Astrocyte of the hippocampus (primary cell): ENCODE measurements at regions not wholly inside any gene's neighbourhood (a gene's known extent, or its start where the extent isn't known, plus 50 kb on each side); places are given as distances from the start of the nearest gene placed in this dataset.

Source experiments
- DNase-seq: peaks from one replicate; pipeline ENCODE4 v3.0.0; 2011; ENCODE audit warnings: low read depth, low spot score

DNA sequence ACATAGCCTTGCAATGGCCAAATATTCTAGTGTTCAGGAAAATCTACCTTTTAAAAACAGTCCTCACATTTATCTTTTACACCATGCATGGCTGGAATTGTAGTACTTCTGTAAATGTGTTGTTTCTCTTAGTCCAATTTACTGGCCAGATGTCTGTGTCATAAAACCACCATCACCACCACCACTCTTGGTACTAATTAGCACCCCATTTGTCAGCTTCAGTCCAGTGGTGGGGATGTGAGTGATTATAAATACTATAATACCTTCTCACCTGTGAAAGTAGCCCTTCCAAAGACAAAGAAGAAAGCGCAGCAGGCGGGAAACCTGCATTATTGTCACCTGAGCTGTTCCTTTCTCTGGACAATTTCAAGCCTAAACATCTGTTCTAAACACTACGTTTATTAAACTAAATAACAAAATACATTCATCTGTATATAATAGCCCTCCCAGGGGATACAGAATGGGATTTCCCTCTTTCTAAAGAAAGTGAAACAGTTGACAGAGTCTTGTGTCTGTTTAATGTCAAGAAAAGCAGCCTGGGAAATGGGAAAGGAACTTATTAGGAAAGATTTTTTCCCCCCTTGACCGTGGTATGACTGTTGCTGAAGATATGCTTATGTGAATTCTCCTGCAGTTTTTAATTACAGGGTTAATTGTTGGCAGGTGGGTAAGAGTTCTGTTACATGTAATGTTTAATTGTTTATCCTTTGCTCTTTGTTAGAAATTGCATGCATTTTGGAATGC lies 144.5 kb upstream of the NUDT12 start:
- no peak for DNase-seq

GRCh38 chr5:103703617-103704016 lies 141.0 kb upstream of the NUDT12 start:
- no peak for DNase-seq

GRCh38 chr5:103693517-103693916 lies 130.9 kb upstream of the NUDT12 start:
- DNase-seq, result no peak

DNA sequence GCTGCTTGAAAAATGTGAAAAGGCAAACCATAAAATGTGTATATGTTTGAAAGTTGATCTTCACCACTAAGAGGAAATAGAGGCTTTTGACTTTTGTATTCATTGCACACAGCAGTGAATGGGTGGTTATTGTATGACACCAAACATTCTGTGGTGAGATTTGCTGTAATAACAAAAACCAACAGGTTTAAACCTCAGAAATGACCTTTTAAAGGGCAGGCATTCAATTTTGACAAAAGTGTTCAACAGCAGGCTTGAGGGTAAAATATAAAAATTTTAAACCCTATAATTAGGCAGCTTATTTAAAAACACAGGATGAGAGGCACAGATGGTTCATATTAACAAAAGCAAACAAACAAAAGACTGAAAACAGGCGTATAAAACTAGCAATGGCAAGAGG lies 128.1 kb upstream of the NUDT12 start:
- DNase-seq, result no peak

DNA sequence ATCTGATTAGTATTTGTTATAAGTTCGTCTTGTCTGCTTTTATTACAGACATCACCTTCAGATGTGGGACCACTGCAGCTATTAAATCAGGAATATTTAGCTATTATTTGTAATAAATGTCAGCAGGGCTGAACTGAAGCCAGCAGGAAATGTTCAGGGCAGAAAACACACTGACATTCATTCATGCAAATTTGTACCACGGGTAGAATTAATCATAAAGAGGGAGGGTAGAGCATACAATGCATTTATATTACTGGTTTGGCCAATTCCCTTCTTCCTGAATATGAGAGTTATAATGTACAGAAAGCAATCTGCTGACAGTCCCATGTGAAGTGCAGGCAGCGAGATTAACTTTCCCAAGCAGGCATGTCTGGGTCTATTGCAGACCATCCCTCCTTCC lies 117.3 kb upstream of the NUDT12 start:
- no peak for DNase-seq

DNA sequence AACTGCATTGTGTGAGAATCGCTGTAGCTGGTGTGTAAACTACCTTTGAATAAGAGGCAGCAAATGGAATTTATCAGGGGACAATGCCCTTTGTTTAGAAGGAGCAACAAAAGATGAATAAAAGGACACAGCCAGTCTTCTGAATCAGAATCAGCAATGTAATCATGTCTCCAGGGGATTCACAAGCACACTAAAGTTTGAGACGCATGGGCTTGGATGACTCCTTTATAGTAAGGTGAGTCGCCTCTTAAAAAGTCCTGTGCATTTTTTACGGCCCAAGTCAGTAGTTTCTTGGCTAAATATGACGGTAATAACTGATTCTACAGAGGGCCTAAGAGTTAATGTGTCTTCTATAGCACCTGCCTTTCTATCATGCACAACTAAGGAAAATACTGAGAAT lies 113.6 kb upstream of the NUDT12 start:
- peak; percentile 36 for DNase-seq

- DNase-seq, result peak; percentile 64
These were observed 112.2 kb upstream of the NUDT12 start for GRCh38 chr5:103674739-103675138.

DNA sequence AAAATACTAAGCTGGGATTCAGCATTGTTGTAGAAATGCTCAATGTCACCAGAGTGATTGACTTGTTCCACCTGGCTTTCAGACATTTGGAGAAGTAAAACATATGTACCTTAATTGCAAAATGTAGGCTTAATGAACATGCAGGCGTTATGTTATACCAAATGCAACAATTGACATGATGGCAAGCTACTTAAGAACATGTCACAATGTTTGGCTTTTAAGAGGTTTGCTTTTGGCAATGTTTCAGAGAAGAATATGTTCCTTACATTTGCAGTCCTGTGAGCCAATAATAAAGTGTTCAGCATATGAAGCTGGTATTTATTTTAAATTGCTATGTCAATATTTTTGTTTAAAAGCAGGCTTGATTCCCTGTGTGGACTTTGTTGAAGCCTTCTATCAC lies 111.7 kb upstream of the NUDT12 start:
- DNase-seq, result no peak

- DNase-seq, result no peak
These were observed 107.0 kb upstream of the NUDT12 start for GRCh38 chr5:103669615-103670014.

- DNase-seq, result no peak
These were observed 105.7 kb upstream of the NUDT12 start for GRCh38 chr5:103668281-103668680.

DNA sequence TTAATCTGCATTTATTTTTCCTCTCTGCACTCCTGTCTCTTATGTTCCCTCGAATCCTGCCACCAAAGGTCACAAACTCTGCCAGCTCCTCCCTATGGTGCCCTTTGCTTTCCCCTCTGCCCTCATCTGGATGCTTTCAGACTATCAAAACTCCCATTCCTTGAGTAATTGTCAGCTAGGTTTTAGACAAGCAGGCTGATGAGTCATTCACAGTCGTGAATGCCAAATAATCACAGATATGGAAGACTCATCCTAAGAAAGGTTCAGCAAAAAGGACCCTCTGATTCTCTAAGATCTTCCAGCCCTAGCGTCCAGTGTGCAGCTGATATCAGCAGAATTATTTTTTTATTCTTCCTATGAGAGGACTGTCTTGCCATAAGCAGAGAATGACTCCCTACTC lies 104.5 kb upstream of the NUDT12 start:
- peak; percentile 43 for DNase-seq

- DNase-seq, result no peak
These were observed 94.7 kb upstream of the NUDT12 start for GRCh38 chr5:103657301-103657700.

DNA sequence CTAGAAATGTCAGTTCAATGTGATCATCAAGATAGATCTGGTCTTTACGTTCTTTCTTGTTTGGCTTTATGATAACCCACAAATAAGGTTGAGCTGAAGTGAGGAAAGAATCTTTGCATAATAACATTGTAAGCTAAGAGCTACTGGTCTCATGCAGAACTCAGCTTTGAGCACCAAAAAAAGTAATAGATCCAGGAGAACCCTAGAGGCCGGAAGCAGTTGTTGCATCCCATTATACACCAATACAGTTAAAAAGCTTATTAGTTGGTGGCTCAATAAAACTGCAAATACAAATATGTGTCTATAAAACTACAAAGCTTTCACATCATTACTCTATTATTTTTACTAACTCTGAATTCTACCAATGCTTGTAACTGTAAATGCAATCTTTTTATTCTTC lies 85.5 kb upstream of the NUDT12 start:
- no peak for DNase-seq

DNA sequence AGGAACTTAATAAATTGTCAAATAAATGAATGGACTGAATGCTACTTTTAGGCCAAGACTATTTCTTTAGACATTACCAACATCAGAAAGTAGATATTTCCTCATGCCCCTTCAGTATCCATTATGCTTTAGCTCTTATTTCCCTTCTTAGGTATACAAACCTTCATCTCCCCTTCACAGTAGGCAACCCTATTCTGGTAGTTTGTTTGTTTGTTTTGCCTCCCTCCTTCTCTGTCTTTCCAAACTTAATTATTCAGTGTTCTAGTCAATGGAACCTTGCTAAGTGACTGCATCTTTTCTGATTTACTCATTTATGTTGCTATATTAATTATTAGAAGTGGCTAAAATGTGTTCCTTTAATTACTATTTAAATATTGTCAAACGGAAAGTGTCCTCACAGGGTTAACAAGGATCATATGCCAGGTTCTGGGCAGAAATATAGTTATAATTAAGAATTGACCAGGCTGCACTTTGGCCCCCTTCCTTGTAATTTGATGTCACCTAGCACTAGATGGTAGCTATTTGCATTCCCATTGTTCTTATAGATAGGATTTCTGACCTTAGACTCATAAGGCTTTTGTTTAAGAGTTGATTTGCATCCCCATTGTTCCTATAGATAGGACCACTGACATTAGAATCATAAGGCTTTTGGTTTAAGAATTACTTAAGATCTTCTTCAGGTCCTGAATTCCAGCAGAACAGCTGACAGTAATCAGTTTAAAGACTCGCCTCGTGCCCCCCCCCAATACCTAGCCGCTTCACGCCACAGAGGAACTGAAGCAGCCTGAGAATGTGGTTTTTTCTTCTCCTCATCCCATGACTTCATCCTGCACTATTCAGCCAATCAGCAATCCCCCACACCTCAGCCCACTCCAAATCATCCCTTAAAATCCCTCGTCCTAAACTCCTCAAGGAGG lies 84.4 kb upstream of the NUDT12 start:
- no peak for DNase-seq

DNA sequence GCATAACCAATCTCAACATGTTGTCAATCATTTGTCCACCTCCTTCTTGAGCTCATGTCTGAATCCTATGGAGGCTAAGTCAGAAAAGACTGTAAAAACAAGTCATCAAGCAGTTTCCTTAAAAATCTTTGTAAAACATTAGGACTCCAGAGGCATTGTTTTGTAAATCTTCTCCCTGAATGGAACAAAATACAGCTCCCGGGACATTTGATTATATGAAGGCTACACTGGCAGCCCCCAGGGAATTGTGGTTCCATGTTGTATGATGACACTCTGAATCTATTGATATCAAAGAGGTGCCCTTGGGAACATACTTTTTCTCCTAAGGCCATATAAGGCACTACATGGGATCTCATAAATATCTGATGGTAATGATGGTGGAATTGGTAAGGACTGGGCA lies 83.2 kb upstream of the NUDT12 start:
- no peak for DNase-seq

DNA sequence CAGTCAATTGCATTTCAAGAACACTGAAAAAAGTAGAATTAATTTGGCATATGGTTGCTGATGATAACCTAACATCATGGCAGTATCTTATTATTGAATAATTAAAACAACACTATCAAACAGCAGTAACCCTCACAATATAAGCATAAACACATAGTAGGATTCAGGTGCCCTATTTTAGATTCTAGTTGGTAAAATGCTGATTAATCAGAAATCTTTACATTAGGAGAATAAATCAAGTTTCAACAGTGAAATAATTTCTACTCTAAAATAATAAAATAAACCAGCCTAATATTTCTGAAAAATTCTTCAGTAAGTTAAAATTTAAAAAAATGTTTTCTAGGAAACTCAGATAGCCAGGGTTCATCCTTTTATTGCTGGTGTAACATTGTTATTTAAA lies 76.4 kb upstream of the NUDT12 start:
- DNase-seq, result no peak

DNA sequence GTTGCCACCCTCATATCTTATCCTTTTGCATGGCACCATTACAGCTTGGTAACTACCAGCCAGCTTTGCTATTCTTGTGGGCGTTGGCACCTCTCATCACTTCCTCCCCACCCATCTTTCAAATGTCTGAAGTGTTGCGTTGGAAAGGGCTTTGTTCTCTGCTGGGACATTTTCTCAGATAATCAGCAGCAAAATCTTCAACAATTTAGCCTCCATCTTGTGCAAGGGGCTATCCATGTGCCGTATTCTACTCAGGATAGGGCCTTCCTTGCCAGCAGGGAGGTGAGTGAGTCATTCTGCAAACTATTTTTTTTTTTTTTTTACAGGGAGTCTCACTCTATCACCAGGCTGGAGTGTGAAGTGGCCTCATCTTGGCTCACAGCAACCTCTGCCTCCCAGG lies 62.1 kb upstream of the NUDT12 start:
- peak; percentile 28 for DNase-seq

DNA sequence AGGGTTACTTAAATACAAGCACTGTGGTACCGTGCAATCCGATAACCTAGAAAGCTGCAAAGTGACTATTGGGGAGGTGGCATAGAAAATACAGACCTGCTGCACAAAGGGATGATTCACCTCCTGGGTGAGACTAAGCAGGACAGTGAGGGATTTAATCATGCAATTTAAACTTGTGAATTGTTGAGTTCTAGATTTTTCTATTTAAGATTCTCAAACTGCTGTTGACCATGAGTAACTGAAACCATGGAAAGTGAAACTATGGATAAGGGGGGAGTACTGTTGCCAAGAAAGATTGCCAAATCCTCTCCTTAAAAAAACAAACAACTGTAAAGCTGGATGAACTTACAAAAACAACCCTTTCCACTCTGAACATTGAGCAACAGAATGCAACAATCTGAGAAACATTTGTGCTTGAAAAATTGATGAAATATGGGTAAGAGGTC lies 61.5 kb upstream of the NUDT12 start:
- peak; percentile 76 for DNase-seq

DNA sequence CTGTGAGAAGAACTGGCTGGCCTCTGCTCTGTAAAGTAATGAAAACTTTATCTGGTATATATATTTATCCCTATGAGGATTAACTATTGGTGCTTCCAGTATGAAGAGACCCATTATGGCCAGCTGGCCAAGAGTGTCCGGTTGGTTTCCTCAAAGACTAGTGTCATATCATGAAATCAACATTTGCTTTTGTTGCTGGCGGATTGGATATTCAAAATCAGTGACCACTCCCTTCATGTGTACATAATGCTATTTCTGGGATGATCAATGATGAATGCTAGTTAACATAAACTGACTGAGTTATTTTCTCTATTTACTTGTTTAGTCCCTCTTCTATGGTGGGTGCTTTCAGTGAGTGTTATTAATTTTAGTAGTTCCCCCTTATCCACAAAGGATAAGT lies 60.8 kb upstream of the NUDT12 start:
- DNase-seq, result no peak

DNA sequence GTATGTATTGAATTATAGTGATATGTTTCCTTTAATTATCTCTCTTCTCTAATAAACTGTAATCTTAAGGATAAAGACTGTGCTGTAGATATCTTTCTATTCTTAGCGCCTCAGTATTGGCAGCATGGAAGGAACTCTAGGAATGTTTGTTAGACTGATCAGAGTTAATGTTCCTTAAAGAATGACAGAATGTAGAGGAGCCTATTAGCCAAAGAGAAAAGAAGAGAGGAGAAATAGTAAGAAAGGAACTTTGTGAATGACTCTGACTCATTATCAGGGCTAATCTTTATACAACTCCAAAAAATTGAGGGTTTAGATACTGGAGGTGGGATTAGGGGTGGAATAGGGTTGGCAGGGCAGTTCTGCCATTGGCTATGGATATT lies 59.0 kb upstream of the NUDT12 start:
- peak; percentile 48 for DNase-seq

GRCh38 chr5:103620851-103621547 lies 58.4 kb upstream of the NUDT12 start:
- no peak for DNase-seq

DNA sequence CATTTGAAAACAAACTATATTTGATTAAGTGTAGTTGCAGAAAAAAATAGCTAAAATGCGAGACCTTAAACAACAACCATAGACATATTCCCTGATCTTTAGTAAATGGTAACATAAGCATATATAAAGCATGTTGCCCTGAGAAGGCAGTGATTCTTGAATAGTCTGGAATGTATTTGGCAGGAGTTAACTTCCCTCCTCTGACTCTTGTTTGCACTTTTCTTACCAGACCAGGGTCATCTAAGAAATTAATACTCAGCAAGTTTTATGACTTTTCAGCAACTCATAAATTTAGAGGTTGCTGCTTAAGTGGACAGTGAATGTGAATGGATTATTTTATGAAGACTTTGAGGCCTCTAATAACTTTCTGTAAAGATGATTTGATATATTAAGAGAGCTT lies 55.3 kb upstream of the NUDT12 start:
- DNase-seq, result no peak
